ENCODE measurements at regions not wholly inside any gene's neighbourhood (a gene's known extent, or its start where the extent isn't known, plus 50 kb on each side); places are given as distances from the start of the nearest gene placed in this dataset.

DNA sequence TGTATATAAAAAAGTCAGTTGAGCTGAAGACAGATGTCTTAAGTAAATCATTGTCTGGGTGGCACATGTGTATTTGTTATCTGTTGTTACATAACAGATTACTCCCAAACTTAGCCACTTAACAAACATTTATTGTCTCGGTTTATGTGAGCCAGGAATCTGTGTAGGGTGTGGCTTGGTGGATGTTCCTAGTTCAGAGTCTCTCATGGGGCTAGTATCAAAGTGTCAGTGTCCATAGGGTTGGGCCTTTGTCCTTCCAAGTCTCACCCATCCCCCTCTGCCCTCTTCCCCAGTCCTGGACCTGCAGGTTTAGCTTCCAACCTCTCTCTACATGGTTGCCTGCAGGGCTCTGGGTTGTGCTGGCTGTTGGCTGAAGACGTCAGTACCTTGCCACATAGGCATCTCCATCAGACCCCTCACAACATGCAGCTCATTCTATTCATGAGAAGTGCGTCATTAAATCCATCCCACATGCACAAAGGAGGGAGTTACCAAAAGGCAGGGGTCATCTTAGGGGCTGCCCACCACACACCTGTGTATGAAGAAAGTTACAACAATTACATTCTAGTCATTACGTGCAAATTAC lies 127.5 kb downstream of the HS3ST1 start:
- H3K4me2 ChIP-seq (ENCODE audit: low read length), result no peak overlapping the region
- no peak overlapping the region for H2AK5ac ChIP-seq (ENCODE audit: low read length)
- no peak for DNase-seq
- H3K79me1 ChIP-seq (ENCODE audit: low read length), result no peaks in the 10 kb centered on the region
- H4K5ac ChIP-seq (ENCODE audit: low read length), result no peak overlapping the region
- no peak overlapping the region for H2BK15ac ChIP-seq (replicated peaks; ENCODE audit: low read depth)
- H3K9ac ChIP-seq (ENCODE audit: low read length), result no peak overlapping the region
- no peaks in the 10 kb centered on the region for H3K79me2 ChIP-seq (ENCODE audit: control insufficient read depth, insufficient read depth, low read length)
- WGBS (ENCODE audit: extremely low coverage, insufficient coverage, low lambda C conversion rate), result no CpG with 5 or more reads among the region's 4 CpGs
- H4K8ac ChIP-seq (ENCODE audit: low read depth, low read length), result no peak overlapping the region
- no peaks in the 10 kb centered on the region for H3K4me1 ChIP-seq (ENCODE audit: control insufficient read depth, low read depth, low read length)
- H3K23ac ChIP-seq (ENCODE audit: low read length), result no peak overlapping the region
- H3K56ac ChIP-seq (ENCODE audit: low read length), result no peak overlapping the region
- no peak overlapping the region for H2BK5ac ChIP-seq (ENCODE audit: low read length)
- no peak overlapping the region for H2BK120ac ChIP-seq (ENCODE audit: low read depth, low read length)
- H3K4ac ChIP-seq (ENCODE audit: low read depth, low read length), result no peak overlapping the region
- H3K4me3 ChIP-seq (ENCODE audit: low read length), result no peak overlapping the region
- no peaks in the 10 kb centered on the region for H3K36me3 ChIP-seq (ENCODE audit: control insufficient read depth, insufficient read depth, low read length)
- H3K27me3 ChIP-seq (ENCODE audit: insufficient read depth, low read length, poor library complexity), result no peaks in the 10 kb centered on the region
- H3K27ac ChIP-seq (ENCODE audit: low read depth, low read length), result no peak overlapping the region
- no peak overlapping the region for H3K18ac ChIP-seq (ENCODE audit: low read length)

DNA sequence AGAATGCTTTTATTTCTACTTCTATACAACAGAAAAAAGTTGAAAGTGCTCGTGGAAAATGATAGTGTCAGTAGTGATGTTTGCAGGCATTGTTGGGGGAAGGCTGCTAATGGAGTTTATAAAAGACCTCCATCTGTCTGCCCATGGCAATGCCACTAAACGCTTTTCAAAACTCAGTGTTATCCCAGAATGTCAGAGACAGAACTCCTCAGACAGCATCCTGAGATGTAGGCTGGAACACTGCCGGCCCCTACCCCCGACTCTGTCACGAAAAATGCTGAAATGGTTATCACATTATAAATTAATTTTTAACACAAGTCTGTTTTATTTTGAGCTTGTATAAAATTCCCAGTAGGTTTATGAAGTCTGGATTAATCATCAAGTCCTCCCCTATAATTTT lies 128.9 kb downstream of the HS3ST1 start:
- Histone ChIP-seq H2BK15ac (replicated peaks; ENCODE audit: low read depth) (no peak overlapping the region), H3K56ac (ENCODE audit: low read length) (no peak overlapping the region), H3K79me2 (ENCODE audit: control insufficient read depth, insufficient read depth, low read length) (no peaks in the 10 kb centered on the region), H3K18ac (ENCODE audit: low read length) (no peak overlapping the region), H3K4ac (ENCODE audit: low read depth, low read length) (no peak overlapping the region), H3K27me3 (ENCODE audit: insufficient read depth, low read length, poor library complexity) (no peaks in the 10 kb centered on the region), H3K79me1 (ENCODE audit: low read length) (no peaks in the 10 kb centered on the region), H2BK5ac (ENCODE audit: low read length) (no peak overlapping the region), H4K5ac (ENCODE audit: low read length) (no peak overlapping the region), H3K4me1 (ENCODE audit: control insufficient read depth, low read depth, low read length) (no peaks in the 10 kb centered on the region), H4K8ac (ENCODE audit: low read depth, low read length) (no peak overlapping the region), H2BK120ac (ENCODE audit: low read depth, low read length) (no peak overlapping the region), H3K23ac (ENCODE audit: low read length) (no peak overlapping the region), H3K4me2 (ENCODE audit: low read length) (no peak overlapping the region), H3K4me3 (ENCODE audit: low read length) (no peak overlapping the region), H3K36me3 (ENCODE audit: control insufficient read depth, insufficient read depth, low read length) (no peaks in the 10 kb centered on the region), H3K27ac (ENCODE audit: low read depth, low read length) (no peak overlapping the region), H3K9ac (ENCODE audit: low read length) (no peak overlapping the region), H2AK5ac (ENCODE audit: low read length) (no peak overlapping the region)
- whole genome bisulfite sequencing (ENCODE audit: extremely low coverage, insufficient coverage, low lambda C conversion rate), result no CpG with 5 or more reads among the region's 5 CpGs
- DNase-seq, result no peak

DNA sequence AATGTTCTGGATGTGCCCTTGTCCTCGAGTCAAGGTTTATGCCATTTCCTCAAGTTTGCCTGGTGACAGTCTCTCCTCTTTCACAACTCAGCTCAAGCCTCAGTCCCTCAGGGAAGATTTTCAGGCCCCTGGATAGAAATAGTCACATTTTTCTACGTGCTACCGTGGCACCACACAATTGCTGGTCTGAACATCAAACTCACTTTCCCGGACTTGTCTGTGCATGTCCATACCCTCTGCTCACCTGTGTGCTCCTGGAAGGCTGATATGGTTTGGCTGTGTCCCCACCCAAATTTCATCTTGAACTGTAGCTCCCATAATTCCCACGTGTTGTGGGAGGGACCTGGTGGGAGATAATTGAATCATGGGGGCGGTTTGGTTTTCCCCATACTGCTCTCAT lies 129.7 kb downstream of the HS3ST1 start:
- Histone ChIP-seq H3K79me1 (ENCODE audit: low read length) (no peaks in the 10 kb centered on the region), H3K18ac (ENCODE audit: low read length) (no peak overlapping the region), H3K4me2 (ENCODE audit: low read length) (no peak overlapping the region), H2BK5ac (ENCODE audit: low read length) (no peak overlapping the region), H3K4me1 (ENCODE audit: control insufficient read depth, low read depth, low read length) (no peaks in the 10 kb centered on the region), H2AK5ac (ENCODE audit: low read length) (no peak overlapping the region), H2BK120ac (ENCODE audit: low read depth, low read length) (no peak overlapping the region), H3K23ac (ENCODE audit: low read length) (no peak overlapping the region), H3K56ac (ENCODE audit: low read length) (no peak overlapping the region), H2BK15ac (replicated peaks; ENCODE audit: low read depth) (no peak overlapping the region), H3K79me2 (ENCODE audit: control insufficient read depth, insufficient read depth, low read length) (no peaks in the 10 kb centered on the region), H4K8ac (ENCODE audit: low read depth, low read length) (no peak overlapping the region), H4K5ac (ENCODE audit: low read length) (no peak overlapping the region), H3K36me3 (ENCODE audit: control insufficient read depth, insufficient read depth, low read length) (no peaks in the 10 kb centered on the region), H3K27ac (ENCODE audit: low read depth, low read length) (no peak overlapping the region), H3K9ac (ENCODE audit: low read length) (no peak overlapping the region), H3K27me3 (ENCODE audit: insufficient read depth, low read length, poor library complexity) (no peaks in the 10 kb centered on the region), H3K4me3 (ENCODE audit: low read length) (no peak overlapping the region), H3K4ac (ENCODE audit: low read depth, low read length) (no peak overlapping the region)
- no peak for DNase-seq
- WGBS (ENCODE audit: extremely low coverage, insufficient coverage, low lambda C conversion rate), result no CpG with 5 or more reads among the region's 6 CpGs

DNA sequence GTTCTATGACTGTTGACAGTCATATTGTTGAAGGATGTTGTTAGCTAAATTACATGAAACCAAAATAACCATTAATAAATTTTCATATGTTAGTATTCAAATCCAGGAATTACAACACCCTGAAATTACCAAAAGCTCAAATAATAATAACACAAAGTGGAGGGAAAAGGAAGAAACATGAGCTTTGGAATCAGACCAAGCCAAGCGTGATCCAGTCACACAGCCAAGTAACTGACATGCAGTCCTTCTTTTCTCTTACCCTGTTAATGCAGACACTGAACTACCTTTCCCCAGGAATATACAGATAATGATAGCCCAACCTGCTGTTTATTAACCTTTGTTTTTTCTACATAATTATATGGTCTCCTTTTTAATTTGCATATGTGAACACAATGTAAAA lies 130.2 kb downstream of the HS3ST1 start:
- Histone ChIP-seq H4K8ac (ENCODE audit: low read depth, low read length) (no peak overlapping the region), H2BK15ac (replicated peaks; ENCODE audit: low read depth) (no peak overlapping the region), H3K79me1 (ENCODE audit: low read length) (no peaks in the 10 kb centered on the region), H3K4me2 (ENCODE audit: low read length) (no peak overlapping the region), H3K27me3 (ENCODE audit: insufficient read depth, low read length, poor library complexity) (no peaks in the 10 kb centered on the region), H3K36me3 (ENCODE audit: control insufficient read depth, insufficient read depth, low read length) (no peaks in the 10 kb centered on the region), H3K4me1 (ENCODE audit: control insufficient read depth, low read depth, low read length) (no peaks in the 10 kb centered on the region), H3K79me2 (ENCODE audit: control insufficient read depth, insufficient read depth, low read length) (no peaks in the 10 kb centered on the region), H3K23ac (ENCODE audit: low read length) (no peak overlapping the region), H3K27ac (ENCODE audit: low read depth, low read length) (no peak overlapping the region), H3K56ac (ENCODE audit: low read length) (no peak overlapping the region), H3K4ac (ENCODE audit: low read depth, low read length) (no peak overlapping the region), H3K9ac (ENCODE audit: low read length) (no peak overlapping the region), H3K4me3 (ENCODE audit: low read length) (no peak overlapping the region), H2AK5ac (ENCODE audit: low read length) (no peak overlapping the region), H4K5ac (ENCODE audit: low read length) (no peak overlapping the region), H2BK120ac (ENCODE audit: low read depth, low read length) (no peak overlapping the region), H2BK5ac (ENCODE audit: low read length) (no peak overlapping the region), H3K18ac (ENCODE audit: low read length) (no peak overlapping the region)
- no peak for DNase-seq
- WGBS (ENCODE audit: extremely low coverage, insufficient coverage, low lambda C conversion rate), result no CpG with 5 or more reads among the region's 1 CpG

DNA sequence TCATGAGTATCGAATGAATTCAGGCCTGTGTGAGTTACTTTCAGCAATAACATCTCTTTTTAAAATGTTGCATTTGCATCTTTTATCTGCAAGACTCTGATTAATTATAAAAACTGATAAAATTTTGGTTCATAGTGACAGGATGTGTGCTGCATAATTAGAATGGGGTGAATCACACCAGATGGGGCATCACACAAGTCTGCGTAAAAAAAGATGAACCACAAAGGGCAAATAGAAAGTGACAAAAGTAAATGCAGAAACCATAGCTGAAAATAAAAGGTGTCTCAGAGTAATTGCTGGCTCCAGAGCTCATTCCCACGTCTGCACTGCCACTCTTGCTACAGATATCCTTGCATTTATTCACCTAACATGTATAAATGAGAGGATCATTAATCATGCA lies 131.1 kb downstream of the HS3ST1 start:
- Histone ChIP-seq H3K18ac (ENCODE audit: low read length) (no peak overlapping the region), H3K27me3 (ENCODE audit: insufficient read depth, low read length, poor library complexity) (no peaks in the 10 kb centered on the region), H2AK5ac (ENCODE audit: low read length) (no peak overlapping the region), H3K4me2 (ENCODE audit: low read length) (no peak overlapping the region), H2BK5ac (ENCODE audit: low read length) (no peak overlapping the region), H4K5ac (ENCODE audit: low read length) (no peak overlapping the region), H3K79me2 (ENCODE audit: control insufficient read depth, insufficient read depth, low read length) (no peaks in the 10 kb centered on the region), H3K4ac (ENCODE audit: low read depth, low read length) (no peak overlapping the region), H3K36me3 (ENCODE audit: control insufficient read depth, insufficient read depth, low read length) (no peaks in the 10 kb centered on the region), H3K27ac (ENCODE audit: low read depth, low read length) (no peak overlapping the region), H3K79me1 (ENCODE audit: low read length) (no peaks in the 10 kb centered on the region), H3K9ac (ENCODE audit: low read length) (no peak overlapping the region), H4K8ac (ENCODE audit: low read depth, low read length) (no peak overlapping the region), H3K4me1 (ENCODE audit: control insufficient read depth, low read depth, low read length) (no peaks in the 10 kb centered on the region), H3K56ac (ENCODE audit: low read length) (no peak overlapping the region), H3K23ac (ENCODE audit: low read length) (no peak overlapping the region), H3K4me3 (ENCODE audit: low read length) (no peak overlapping the region), H2BK15ac (replicated peaks; ENCODE audit: low read depth) (no peak overlapping the region), H2BK120ac (ENCODE audit: low read depth, low read length) (no peak overlapping the region)
- no CpG with 5 or more reads among the region's 3 CpGs for WGBS (ENCODE audit: extremely low coverage, insufficient coverage, low lambda C conversion rate)
- no peak for DNase-seq

DNA sequence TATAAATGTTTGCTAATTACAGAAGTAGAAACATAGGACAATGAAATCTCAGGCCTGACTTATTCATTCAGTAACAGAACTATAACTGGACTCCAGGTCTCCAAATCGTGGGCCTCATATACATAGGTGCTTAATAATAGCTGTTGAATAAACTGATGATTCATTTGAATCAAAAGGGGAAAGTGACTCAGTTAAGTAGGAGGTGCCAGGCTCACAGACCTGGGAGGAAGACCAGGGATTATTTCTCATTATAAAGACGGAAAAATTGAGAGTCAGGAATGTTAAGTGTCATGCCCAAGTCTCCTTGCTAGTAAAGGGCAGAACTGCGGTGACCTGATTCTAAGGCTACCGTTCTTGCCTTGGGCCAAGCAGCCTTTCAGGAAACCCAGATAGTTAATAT lies 131.5 kb downstream of the HS3ST1 start:
- Histone ChIP-seq H2BK120ac (ENCODE audit: low read depth, low read length) (no peak overlapping the region), H3K23ac (ENCODE audit: low read length) (no peak overlapping the region), H3K36me3 (ENCODE audit: control insufficient read depth, insufficient read depth, low read length) (no peaks in the 10 kb centered on the region), H2BK15ac (replicated peaks; ENCODE audit: low read depth) (no peak overlapping the region), H4K8ac (ENCODE audit: low read depth, low read length) (no peak overlapping the region), H3K27ac (ENCODE audit: low read depth, low read length) (no peak overlapping the region), H4K5ac (ENCODE audit: low read length) (no peak overlapping the region), H3K9ac (ENCODE audit: low read length) (no peak overlapping the region), H3K79me2 (ENCODE audit: control insufficient read depth, insufficient read depth, low read length) (no peaks in the 10 kb centered on the region), H3K4me3 (ENCODE audit: low read length) (no peak overlapping the region), H3K79me1 (ENCODE audit: low read length) (no peaks in the 10 kb centered on the region), H3K4ac (ENCODE audit: low read depth, low read length) (no peak overlapping the region), H3K4me2 (ENCODE audit: low read length) (no peak overlapping the region), H3K56ac (ENCODE audit: low read length) (no peak overlapping the region), H3K18ac (ENCODE audit: low read length) (no peak overlapping the region), H3K27me3 (ENCODE audit: insufficient read depth, low read length, poor library complexity) (no peaks in the 10 kb centered on the region), H3K4me1 (ENCODE audit: control insufficient read depth, low read depth, low read length) (no peaks in the 10 kb centered on the region), H2AK5ac (ENCODE audit: low read length) (no peak overlapping the region), H2BK5ac (ENCODE audit: low read length) (no peak overlapping the region)
- no peak for DNase-seq
- no CpG with 5 or more reads among the region's 4 CpGs for WGBS (ENCODE audit: extremely low coverage, insufficient coverage, low lambda C conversion rate)

Measured in mesendoderm (in vitro differentiated cells).